SK-N-SH (cell line): ENCODE measurements at regions not wholly inside any gene's neighbourhood (a gene's known extent, or its start where the extent isn't known, plus 50 kb on each side); places are given as distances from the start of the nearest gene placed in this dataset.

Experiments
- CTCF ChIA-PET: fragments of 300-600, 350-600 bp; formaldehyde crosslinking; extraction: SDS; loops from one replicate; lab custom pipeline; 2021; lab: Yijun Ruan, JAX
- POLR2A ChIA-PET: fragments of 350-600 bp; sonication (Branson Sonifier 250); formaldehyde crosslinking; extraction: SDS; loops from one replicate; lab custom pipeline; 2020; ENCODE audit warnings: antibody characterized with exemption, inconsistent platforms; lab: Yijun Ruan, JAX
- DNase-seq: peaks from one replicate; pipeline ENCODE4 v3.0.0; 2012
- H2AFZ ChIP-seq: fragments of 200-600 bp; sonication (generic); 2 replicates; pipeline ENCODE4 v1.8.1; 2016; ENCODE audit warnings: antibody characterized with exemption, mild to moderate bottlenecking, low read depth
- H3F3A ChIP-seq: fragments of 200-600 bp; sonication (generic); replicated peaks from 2 replicates; pipeline ENCODE3; 2016; ENCODE audit warnings: antibody characterized with exemption, mild to moderate bottlenecking; ENCODE audit not compliant: insufficient read depth
- H3K27ac ChIP-seq, 2 experiments: fragments of 200-500 bp in 1 of 2; fragments of 200-600 bp in 1 of 2; sonication (Bioruptor generic) in 1 of 2; sonication (generic), shearing (Covaris generic) in 1 of 2; 2 replicates each; pipeline versions ENCODE4 v1.5.1 to v1.6.1; 2014 to 2016; ENCODE audit warnings: low read depth in 2 of 2, inconsistent platforms in 1 of 2, low read length in 1 of 2, mild to moderate bottlenecking in 1 of 2, mixed read lengths in 1 of 2
- H3K27me3 ChIP-seq: fragments of 200-600 bp; sonication (generic), shearing (Covaris generic); 2 replicates; pipeline ENCODE4 v1.6.1; 2016; ENCODE audit warnings: mixed run types; ENCODE audit not compliant: insufficient read depth
- H3K36me3 ChIP-seq, 2 experiments: fragments of 200-500 bp in 1 of 2; fragments of 200-600 bp in 1 of 2; sonication (Bioruptor generic) in 1 of 2; sonication (generic) in 1 of 2; replicated peaks in 1 of 2; 2 replicates each; pipeline versions ENCODE3 to v1.5.1; 2014 to 2016; ENCODE audit warnings: low read length in 1 of 2, mild to moderate bottlenecking in 1 of 2; ENCODE audit not compliant: insufficient read depth in 2 of 2, control insufficient read depth in 1 of 2
- H3K4me1 ChIP-seq, 2 experiments: fragments of 200-500 bp in 1 of 2; fragments of 200-600 bp in 1 of 2; sonication (Bioruptor generic) in 1 of 2; sonication (generic), shearing (Covaris generic) in 1 of 2; 2 replicates each; pipeline versions ENCODE4 v1.5.1 to v1.6.1; 2014 to 2016; ENCODE audit warnings: low read depth in 1 of 2, low read length in 1 of 2, mixed run types in 1 of 2; ENCODE audit not compliant: insufficient read depth in 2 of 2, control insufficient read depth in 1 of 2
- H3K4me2 ChIP-seq: fragments of 200-600 bp; sonication (generic), shearing (Covaris generic); 2 replicates; pipeline ENCODE4 v1.6.1; 2017; ENCODE audit warnings: mixed run types
- H3K4me3 ChIP-seq, 2 experiments: fragments of 200-500 bp in 1 of 2; fragments of 200-600 bp in 1 of 2; sonication (Bioruptor generic) in 1 of 2; sonication (generic), shearing (Covaris generic) in 1 of 2; 2 replicates each; pipeline versions ENCODE4 v1.5.1 to v1.8.1; 2014 to 2016; ENCODE audit warnings: low read depth in 2 of 2, inconsistent platforms in 1 of 2, low read length in 1 of 2, mild to moderate bottlenecking in 1 of 2, mixed read lengths in 1 of 2, moderate library complexity in 1 of 2
- H3K79me2 ChIP-seq: fragments of 200-600 bp; sonication (generic); 2 replicates; pipeline ENCODE4 v1.8.1; 2017; ENCODE audit warnings: mild to moderate bottlenecking; ENCODE audit not compliant: insufficient read depth
- H3K9ac ChIP-seq: fragments of 200-600 bp; sonication (generic); 2 replicates; pipeline ENCODE4 v1.6.1; 2017; ENCODE audit warnings: mixed run types
- H3K9me2 ChIP-seq: fragments of 200-600 bp; sonication (generic); 2 replicates; pipeline ENCODE4 v1.6.1; 2017; ENCODE audit warnings: mixed run types
- H3K9me3 ChIP-seq: fragments of 200-600 bp; sonication (generic); 2 replicates; pipeline ENCODE4 v1.6.1; 2017; ENCODE audit warnings: mixed run types, mild to moderate bottlenecking, moderate library complexity
- H4K20me1 ChIP-seq: fragments of 200-600 bp; sonication (generic); 2 replicates; pipeline ENCODE4 v1.6.1; 2017; ENCODE audit warnings: mild to moderate bottlenecking, mixed run types; ENCODE audit not compliant: insufficient read depth
- CHD2 ChIP-seq: fragments of 150-350 bp; IDR thresholded peaks from 2 replicates; pipeline ENCODE4 v1.6.1; 2018; ENCODE audit warnings: low read length; ENCODE audit not compliant: partially characterized antibody
- EZH2phosphoT487 ChIP-seq: fragments of 200-600 bp; sonication (generic); IDR thresholded peaks from 2 replicates; pipeline ENCODE4 v1.6.1; 2017; ENCODE audit warnings: low read depth, mixed run types, mild to moderate bottlenecking, antibody characterized with exemption, moderate library complexity, borderline replicate concordance
- IRF3 ChIP-seq: fragments of 150-350 bp; IDR thresholded peaks from 2 replicates; pipeline ENCODE4 v1.6.1; 2016; ENCODE audit warnings: mild to moderate bottlenecking, low read depth, low read length
- JUND ChIP-seq: IDR thresholded peaks from 2 replicates; pipeline ENCODE4 v1.4.0; 2012
- MAX ChIP-seq: IDR thresholded peaks from 2 replicates; pipeline ENCODE4 v1.4.0; 2012; ENCODE audit warnings: low read depth
- NFIC ChIP-seq: IDR thresholded peaks from 2 replicates; pipeline ENCODE4 v1.4.0; 2012; ENCODE audit warnings: borderline replicate concordance
- NRF1 ChIP-seq: IDR thresholded peaks from 2 replicates; pipeline ENCODE4 v1.6.1; 2012; ENCODE audit warnings: low read depth, mild to moderate bottlenecking, low read length
- RCOR1 ChIP-seq: fragments of 150-350 bp; IDR thresholded peaks from 2 replicates; pipeline ENCODE4 v1.6.1; 2017; ENCODE audit warnings: antibody characterized with exemption, low read length
- REST ChIP-seq: IDR thresholded peaks from 2 replicates; pipeline ENCODE4 v1.6.1; 2012; ENCODE audit warnings: mild to moderate bottlenecking, low read depth, low read length, moderate library complexity
- RFX5 ChIP-seq: IDR thresholded peaks from 2 replicates; pipeline ENCODE4 v1.6.1; 2012; ENCODE audit warnings: mild to moderate bottlenecking, improper control_type of control experiment, low read length
- RXRA ChIP-seq: IDR thresholded peaks from 2 replicates; pipeline ENCODE4 v1.4.0; 2012; ENCODE audit warnings: low read depth, mild to moderate bottlenecking, borderline replicate concordance
- SIN3A ChIP-seq: IDR thresholded peaks from 2 replicates; pipeline ENCODE4 v1.6.1; 2012; ENCODE audit warnings: low read depth, mild to moderate bottlenecking, low read length, moderate library complexity, borderline replicate concordance
- SMC3 ChIP-seq: IDR thresholded peaks from 2 replicates; pipeline ENCODE4 v1.6.1; 2012; ENCODE audit warnings: low read depth, low read length, improper control_type of control experiment
- TAF1 ChIP-seq: IDR thresholded peaks from 2 replicates; pipeline ENCODE4 v1.6.1; 2012; ENCODE audit warnings: low read depth, mild to moderate bottlenecking, low read length, moderate library complexity, borderline replicate concordance
- USF1 ChIP-seq: IDR thresholded peaks from 2 replicates; pipeline ENCODE4 v1.4.0; 2012; ENCODE audit warnings: low read depth, borderline replicate concordance
- USF2 ChIP-seq: fragments of 150-350 bp; IDR thresholded peaks from 2 replicates; pipeline ENCODE4 v1.6.1; 2017; ENCODE audit warnings: antibody characterized with exemption, low read length, low read depth, borderline replicate concordance
- YY1 ChIP-seq: IDR thresholded peaks from 2 replicates; pipeline ENCODE4 v1.4.0; 2012; ENCODE audit warnings: low read depth, mild to moderate bottlenecking
- ZBTB33 ChIP-seq: IDR thresholded peaks from 2 replicates; pipeline ENCODE4 v1.4.0; 2012; ENCODE audit warnings: low read depth, borderline replicate concordance
- WGBS: methylation state at CpG from one replicate; pipeline ENCODE4 v1.1.6; 2017; ENCODE audit warnings: low lambda C conversion rate; 5-methylcytosine and 5-hydroxymethylcytosine counted together

- no peak for TF ChIP-seq CHD2
- no peak for TF ChIP-seq SIN3A
- no peak for TF ChIP-seq RCOR1
Measured at GRCh38 chr18:10050956-10051355, 137.1 kb downstream of the VAPA start (continued).

- no peaks in the 10 kb centered on the region for H3K79me2 ChIP-seq
- no peak for DNase-seq
- H3K4me3 ChIP-seq, result no peak overlapping the region
- H3K27ac ChIP-seq, result no peak overlapping the region
- WGBS, result 73% methylated on average over 8 of the region's 8 CpGs
- no peaks in the 10 kb centered on the region for H3K9me2 ChIP-seq
- no peaks in the 10 kb centered on the region for H3K36me3 ChIP-seq
- CTCF ChIA-PET, result interaction anchor here (1.4 kb wide), 1 partner anchor 19 kb away, joined by 5 read pairs; no protein-coding TSS in a partner anchor
- H3K9me3 ChIP-seq, result no peaks in the 10 kb centered on the region
- H2AFZ ChIP-seq, result no peak overlapping the region
- no peak overlapping the region for H3K4me2 ChIP-seq
- no peak overlapping the region for H3K9ac ChIP-seq
- TF ChIP-seq NRF1, result no peak
- TF ChIP-seq JUND, result no peak
- TF ChIP-seq USF1, result no peak
- TF ChIP-seq RXRA, result no peak
- no peak for TF ChIP-seq RCOR1
- TF ChIP-seq YY1, result no peak
- no peak for TF ChIP-seq IRF3
- TF ChIP-seq NFIC, result no peak
- no peak for TF ChIP-seq CHD2
- TF ChIP-seq SMC3, result no peak
- TF ChIP-seq MAX, result no peak
- TF ChIP-seq REST, result no peak
- TF ChIP-seq SIN3A, result no peak
- TF ChIP-seq RFX5, result no peak
- TF ChIP-seq TAF1, result no peak
- TF ChIP-seq EZH2phosphoT487, result no peak
- TF ChIP-seq USF2, result no peak
- no peak for TF ChIP-seq ZBTB33
- H4K20me1 ChIP-seq, result no peaks in the 10 kb centered on the region
- peaks cover 0 to under 1% of the 10 kb centered on the region in 2 experiments; a peak in 1 of 4 replicates for H3K4me1 ChIP-seq
- no peaks in the 10 kb centered on the region for H3K27me3 ChIP-seq
- H3F3A ChIP-seq, result no peaks in the 10 kb centered on the region
- POLR2A ChIA-PET, result no interaction called here
Measured at GRCh38 chr18:10051877-10052631, 138.2 kb downstream of the VAPA start.
